Activated T-helper 2 cell treated with anti-CD3 and anti-CD28 coated beads, Interferon-gamma antibody, Interleukin-2, Interleukin-4, amounts not matched to agents 10 μg/mL and 5 μg/mL and 100 μg/mL, durations not matched to agents 14 hours and 24 hours and 36 hours (primary cell): ENCODE measurements at regions not wholly inside any gene's neighbourhood (a gene's known extent, or its start where the extent isn't known, plus 50 kb on each side); places are given as distances from the start of the nearest gene placed in this dataset.

Source experiments
- DNase-seq: peaks from one replicate; pipeline ENCODE4 v3.0.0; 2021; ENCODE audit warnings: low spot score
- H3K27ac Mint-ChIP-seq: one replicate; pipeline ENCODE4 v1.8.0; 2021; ENCODE audit warnings: mixed read lengths
- H3K27me3 Mint-ChIP-seq: one replicate; pipeline ENCODE4 v1.8.0; 2021; ENCODE audit warnings: low read depth, mixed read lengths
- H3K36me3 Mint-ChIP-seq: one replicate; pipeline ENCODE4 v1.8.0; 2021; ENCODE audit warnings: low read depth, mixed read lengths
- H3K4me1 Mint-ChIP-seq: one replicate; pipeline ENCODE4 v1.8.0; 2021; ENCODE audit warnings: low read depth, mixed read lengths
- H3K4me3 Mint-ChIP-seq: one replicate; pipeline ENCODE4 v1.8.0; 2021; ENCODE audit warnings: low read depth, mild to moderate bottlenecking, moderate library complexity, mixed read lengths
- H3K9me3 Mint-ChIP-seq: one replicate; pipeline ENCODE4 v1.8.0; 2021; ENCODE audit warnings: mixed read lengths
- intact Hi-C: fragments of 100-400 bp; cut with micrococcal nuclease; formaldehyde crosslinking; loops from one replicate; pipeline ENCODE4 v1.15.1; 2023

DNA sequence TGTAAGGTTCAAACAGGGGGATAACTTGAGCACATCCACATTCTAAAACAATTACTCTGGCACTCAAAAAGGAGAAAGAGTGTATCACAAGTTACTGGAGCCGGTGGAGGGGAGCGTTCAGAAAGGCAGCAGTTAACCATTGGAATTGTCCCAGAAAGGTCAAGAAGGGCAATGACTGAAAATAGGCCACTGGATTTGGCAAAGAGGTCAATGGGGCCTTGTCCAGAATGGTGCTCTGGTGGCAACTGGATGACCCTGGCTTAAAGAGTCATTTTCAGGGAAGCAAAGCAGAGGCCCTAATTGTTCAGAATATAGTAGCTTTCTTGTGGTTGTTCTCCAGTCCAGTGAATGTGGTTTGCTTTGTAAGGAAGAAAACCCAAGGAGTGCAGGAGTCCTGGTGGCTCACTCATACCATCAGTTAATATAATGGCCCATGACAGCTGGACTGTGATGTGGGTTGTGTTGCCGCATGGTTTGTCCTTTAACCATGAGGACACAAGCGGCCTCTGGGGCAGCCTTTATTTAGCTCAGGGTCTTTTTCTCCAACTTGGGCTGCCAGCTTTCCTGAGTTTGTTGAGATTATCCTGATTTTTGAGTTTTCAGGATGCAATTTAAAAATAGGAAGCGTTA lies 142.8 kb upstream of the PELI2 start:
- intact Hi-C loops: no loop called here

DNA sequence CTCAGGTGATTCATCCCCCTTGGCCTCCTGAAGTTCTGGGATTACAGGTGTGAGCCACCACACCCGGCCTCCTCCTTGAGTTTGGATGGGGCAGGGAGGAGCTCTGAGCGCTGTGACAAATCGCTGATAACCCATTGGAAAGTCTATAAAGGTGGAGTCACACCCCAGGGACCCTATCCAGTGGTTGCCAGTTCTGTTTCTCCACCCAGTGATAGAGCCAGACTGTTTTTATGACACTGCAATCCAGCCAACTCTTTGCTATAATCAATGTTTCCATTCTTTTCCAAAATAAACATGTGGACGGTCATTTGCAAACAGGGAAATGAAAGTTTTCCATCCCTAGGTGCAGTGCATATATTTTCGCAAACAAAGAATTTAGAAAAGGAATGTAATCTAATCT lies 142.0 kb upstream of the PELI2 start:
- no peak overlapping the region for H3K27ac Mint-ChIP-seq
- no peak overlapping the region for H3K4me3 Mint-ChIP-seq
- no peaks in the 10 kb centered on the region for H3K4me1 Mint-ChIP-seq
- DNase-seq: no peak
- H3K27me3 Mint-ChIP-seq: no peaks in the 10 kb centered on the region
- intact Hi-C loops: no loop called here
- no peaks in the 10 kb centered on the region for H3K9me3 Mint-ChIP-seq
- H3K36me3 Mint-ChIP-seq: no peaks in the 10 kb centered on the region

More for the DNA sequence above, 142.8 kb upstream of the PELI2 start:
- Mint-ChIP-seq H3K27ac (no peak overlapping the region), H3K9me3 (no peaks in the 10 kb centered on the region), H3K4me3 (no peak overlapping the region), H3K27me3 (no peaks in the 10 kb centered on the region), H3K36me3 (no peaks in the 10 kb centered on the region), H3K4me1 (no peaks in the 10 kb centered on the region)
- no peak for DNase-seq

DNA sequence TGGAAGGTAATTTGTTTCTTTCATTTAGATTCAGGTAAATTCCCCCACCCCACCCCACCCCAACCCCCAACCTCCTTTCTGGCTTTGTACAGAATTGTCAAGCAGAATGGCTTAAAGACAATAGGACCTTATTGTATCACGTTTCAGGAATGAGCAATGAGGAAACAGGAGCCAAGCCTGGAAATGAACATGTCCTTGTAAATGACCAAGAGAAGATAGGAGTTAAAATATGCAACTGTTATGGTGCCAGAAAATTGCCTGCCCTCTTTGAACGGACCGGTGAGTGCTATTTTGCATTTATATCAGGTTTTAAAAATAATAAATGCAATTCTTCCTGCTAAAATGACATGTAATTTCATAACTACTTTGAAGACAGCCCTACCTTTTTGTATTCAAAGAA lies 141.6 kb upstream of the PELI2 start:
- no peaks in the 10 kb centered on the region for H3K27me3 Mint-ChIP-seq
- H3K36me3 Mint-ChIP-seq: no peaks in the 10 kb centered on the region
- H3K4me3 Mint-ChIP-seq: no peak overlapping the region
- no peak overlapping the region for H3K27ac Mint-ChIP-seq
- no peaks in the 10 kb centered on the region for H3K9me3 Mint-ChIP-seq
- no peaks in the 10 kb centered on the region for H3K4me1 Mint-ChIP-seq
- no peak for DNase-seq
- intact Hi-C loops: no loop called here

DNA sequence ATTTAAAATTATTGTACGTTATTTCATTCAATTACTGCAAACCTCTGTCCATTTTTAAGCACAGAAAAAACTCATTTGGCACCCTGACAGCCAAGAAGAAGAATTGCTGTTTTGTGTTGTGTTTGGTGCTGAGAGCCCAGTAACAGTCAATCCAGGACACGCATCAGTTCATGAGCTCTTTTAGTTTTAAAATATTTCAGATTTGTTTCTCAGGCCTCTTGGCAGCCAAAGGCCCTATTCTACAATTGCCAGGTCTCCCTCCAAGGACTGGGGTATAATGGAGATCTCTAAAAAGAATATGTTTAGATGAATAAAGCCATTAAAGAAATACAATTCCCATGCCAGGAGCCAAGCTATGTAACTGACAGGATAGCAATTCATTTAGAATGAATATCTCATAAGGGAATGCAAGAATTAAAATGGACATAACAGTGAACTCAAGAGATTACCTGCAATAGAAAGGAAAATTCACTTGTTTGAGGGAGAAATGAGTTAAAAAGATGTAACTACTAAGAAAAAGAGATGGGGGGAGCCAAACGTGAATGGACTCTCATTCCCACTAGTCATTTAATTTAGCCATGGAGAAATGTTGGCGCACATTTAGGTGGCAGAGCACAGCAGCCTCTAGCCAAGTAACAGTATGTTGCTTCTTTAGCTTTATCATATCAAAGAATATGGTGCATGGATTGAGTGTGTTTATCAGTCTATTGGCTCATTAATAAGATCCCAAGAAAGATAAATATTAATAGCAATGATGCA lies 140.6 kb upstream of the PELI2 start:
- no peaks in the 10 kb centered on the region for H3K4me1 Mint-ChIP-seq
- DNase-seq: no peak
- H3K9me3 Mint-ChIP-seq: no peaks in the 10 kb centered on the region
- H3K27me3 Mint-ChIP-seq: no peaks in the 10 kb centered on the region
- no peaks in the 10 kb centered on the region for H3K36me3 Mint-ChIP-seq
- intact Hi-C loops: no loop called here
- H3K4me3 Mint-ChIP-seq: no peak overlapping the region
- no peak overlapping the region for H3K27ac Mint-ChIP-seq

DNA sequence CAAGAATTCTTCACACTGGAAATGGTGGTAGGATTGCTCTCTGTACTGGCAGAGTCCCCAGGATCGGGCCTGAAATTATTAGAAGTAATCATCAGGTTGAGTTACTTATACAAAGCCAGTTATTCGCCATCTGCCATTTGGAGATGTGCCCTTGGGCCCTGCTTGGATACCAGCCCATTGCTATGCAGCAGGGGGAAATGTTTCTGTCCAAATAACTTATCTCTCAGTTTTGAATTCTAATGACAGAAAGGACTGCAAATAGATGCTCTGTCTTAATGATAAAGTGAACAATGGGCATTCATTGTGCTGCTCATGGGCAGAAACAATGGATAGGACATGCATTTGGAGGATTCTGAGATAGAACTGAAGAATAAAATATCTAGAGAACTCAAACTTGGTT lies 139.1 kb upstream of the PELI2 start:
- intact Hi-C loops: no loop called here
- peaks cover 3% of the 10 kb centered on the region for H3K27me3 Mint-ChIP-seq
- no peak overlapping the region for H3K4me3 Mint-ChIP-seq
- no peak for DNase-seq
- H3K36me3 Mint-ChIP-seq: no peaks in the 10 kb centered on the region
- H3K9me3 Mint-ChIP-seq: no peaks in the 10 kb centered on the region
- no peaks in the 10 kb centered on the region for H3K4me1 Mint-ChIP-seq
- no peak overlapping the region for H3K27ac Mint-ChIP-seq

DNA sequence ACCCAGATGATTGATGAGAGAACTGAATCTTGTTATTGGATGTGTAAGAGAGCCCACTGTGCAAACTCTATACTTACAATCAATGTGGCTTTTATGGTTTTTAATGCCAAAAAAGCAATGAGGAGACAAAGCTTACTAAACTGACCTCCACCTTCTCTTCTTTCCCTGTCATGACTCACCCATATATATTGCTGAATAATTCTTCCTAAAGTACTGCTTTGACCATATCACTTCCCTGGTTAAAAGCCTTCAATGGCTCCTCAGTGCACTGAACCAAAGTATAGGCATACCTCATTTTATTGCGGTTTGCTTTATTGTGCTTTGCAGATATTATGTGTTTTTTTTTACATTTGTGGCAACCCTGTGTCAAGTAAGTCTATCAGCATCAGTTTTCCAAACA lies 138.4 kb upstream of the PELI2 start:
- intact Hi-C loops: no loop called here
- no peaks in the 10 kb centered on the region for H3K9me3 Mint-ChIP-seq
- H3K27me3 Mint-ChIP-seq: peaks cover 3% of the 10 kb centered on the region
- DNase-seq: no peak
- no peak overlapping the region for H3K4me3 Mint-ChIP-seq
- no peaks in the 10 kb centered on the region for H3K36me3 Mint-ChIP-seq
- no peaks in the 10 kb centered on the region for H3K4me1 Mint-ChIP-seq
- no peak overlapping the region for H3K27ac Mint-ChIP-seq

DNA sequence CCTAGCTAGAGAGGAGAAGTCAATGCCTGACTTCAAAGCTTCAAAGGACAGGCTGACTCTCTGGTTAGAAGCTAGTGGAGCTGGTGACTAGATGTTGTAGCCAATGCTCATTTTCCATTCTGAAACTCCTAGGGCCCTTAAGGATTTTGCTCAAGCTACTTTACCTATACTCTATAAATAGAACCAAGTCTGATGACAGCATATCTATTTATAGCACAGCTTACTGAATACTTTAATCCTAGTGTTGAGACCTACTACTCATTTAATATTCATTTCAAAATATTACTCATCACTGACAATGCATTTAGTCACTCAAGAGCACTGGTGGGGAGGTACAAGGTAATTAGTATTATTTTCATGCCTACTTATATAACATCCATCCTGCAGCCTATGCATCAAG lies 137.2 kb upstream of the PELI2 start:
- Mint-ChIP-seq H3K27me3 (peaks cover 3% of the 10 kb centered on the region), H3K27ac (no peak overlapping the region), H3K4me1 (no peaks in the 10 kb centered on the region), H3K36me3 (no peaks in the 10 kb centered on the region), H3K4me3 (no peak overlapping the region), H3K9me3 (no peaks in the 10 kb centered on the region)
- intact Hi-C loops: no loop called here
- no peak for DNase-seq

DNA sequence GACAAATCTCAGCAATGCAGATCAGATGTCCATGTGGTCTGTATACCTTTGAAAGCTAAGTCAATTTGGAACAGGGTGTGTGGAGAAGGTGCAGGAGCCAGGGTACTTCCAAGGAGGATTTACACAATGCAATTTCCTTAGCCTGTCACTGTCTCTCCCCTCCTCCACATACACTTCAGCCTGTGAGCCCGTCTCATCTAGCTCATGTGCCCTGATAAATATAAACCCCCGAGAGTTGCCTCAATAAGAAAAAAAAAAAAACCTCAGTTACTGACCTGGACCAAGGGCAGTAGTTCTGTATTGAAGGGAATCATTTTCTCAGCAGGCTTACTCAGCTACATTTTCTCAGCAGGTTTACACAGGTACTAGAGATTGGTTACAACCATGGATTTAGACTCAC lies 132.1 kb upstream of the PELI2 start:
- intact Hi-C loops: no loop called here
- Mint-ChIP-seq H3K36me3 (no peaks in the 10 kb centered on the region), H3K27ac (no peak overlapping the region), H3K9me3 (no peaks in the 10 kb centered on the region), H3K4me3 (no peak overlapping the region), H3K27me3 (peaks cover 6% of the 10 kb centered on the region), H3K4me1 (no peaks in the 10 kb centered on the region)
- DNase-seq: no peak

DNA sequence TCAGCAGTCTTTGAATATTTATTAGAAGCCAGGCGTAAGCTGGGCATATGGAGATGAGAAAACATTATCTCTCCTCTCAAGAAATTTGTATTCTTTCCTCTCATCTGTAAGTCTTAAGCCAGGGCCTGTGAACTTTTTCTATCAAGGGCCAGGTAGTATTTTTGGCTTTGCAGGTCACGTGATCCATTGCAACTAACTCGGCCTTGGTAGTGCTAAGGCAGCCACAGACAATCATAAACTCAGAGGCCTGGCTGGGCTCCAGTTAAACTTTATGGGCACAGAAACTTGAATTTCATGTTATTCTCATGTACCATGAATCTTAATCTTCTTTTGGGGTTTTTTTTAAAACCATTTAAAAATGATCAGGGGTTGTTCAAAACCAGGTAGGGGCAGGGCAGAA lies 117.4 kb upstream of the PELI2 start:
- peaks cover 11% of the 10 kb centered on the region for H3K9me3 Mint-ChIP-seq
- no peak for DNase-seq
- H3K4me3 Mint-ChIP-seq: no peak overlapping the region
- H3K4me1 Mint-ChIP-seq: peaks cover 27% of the 10 kb centered on the region
- no peak overlapping the region for H3K27ac Mint-ChIP-seq
- peaks cover 48% of the 10 kb centered on the region for H3K27me3 Mint-ChIP-seq
- intact Hi-C loops: loop anchor here (5.0 to 10.0 kb wide), 5 partner anchors 114 to 554 kb away; partner anchors contain the start of gene PELI2
- no peaks in the 10 kb centered on the region for H3K36me3 Mint-ChIP-seq

DNA sequence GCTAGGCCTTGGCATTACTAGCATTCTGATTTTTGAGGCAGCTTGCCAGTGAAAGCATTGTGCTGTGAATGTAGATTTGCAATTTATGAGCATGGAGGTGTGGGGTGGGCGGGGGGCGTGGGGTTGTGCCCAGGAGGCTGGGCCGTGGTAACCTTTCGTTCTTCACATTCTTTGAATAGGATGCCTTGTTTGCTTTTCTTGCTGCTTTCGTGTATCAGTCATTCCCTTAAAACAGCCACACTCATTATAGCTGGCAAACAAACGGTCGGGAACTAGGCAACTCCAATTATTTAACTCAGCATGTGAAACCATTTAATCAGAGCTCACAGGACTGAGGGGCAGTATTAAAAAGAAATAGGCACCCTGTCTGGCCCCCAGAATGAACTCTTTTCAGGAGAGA lies 115.9 kb upstream of the PELI2 start:
- Mint-ChIP-seq H3K9me3 (peaks cover 11% of the 10 kb centered on the region), H3K36me3 (no peaks in the 10 kb centered on the region), H3K27me3 (peaks cover 42% of the 10 kb centered on the region), H3K27ac (no peak overlapping the region), H3K4me1 (peaks cover 27% of the 10 kb centered on the region), H3K4me3 (no peak overlapping the region)
- intact Hi-C loops: loop anchor here (5.0 to 10.0 kb wide), 5 partner anchors 112 to 555 kb away; partner anchors contain the start of gene PELI2
- no peak for DNase-seq

DNA sequence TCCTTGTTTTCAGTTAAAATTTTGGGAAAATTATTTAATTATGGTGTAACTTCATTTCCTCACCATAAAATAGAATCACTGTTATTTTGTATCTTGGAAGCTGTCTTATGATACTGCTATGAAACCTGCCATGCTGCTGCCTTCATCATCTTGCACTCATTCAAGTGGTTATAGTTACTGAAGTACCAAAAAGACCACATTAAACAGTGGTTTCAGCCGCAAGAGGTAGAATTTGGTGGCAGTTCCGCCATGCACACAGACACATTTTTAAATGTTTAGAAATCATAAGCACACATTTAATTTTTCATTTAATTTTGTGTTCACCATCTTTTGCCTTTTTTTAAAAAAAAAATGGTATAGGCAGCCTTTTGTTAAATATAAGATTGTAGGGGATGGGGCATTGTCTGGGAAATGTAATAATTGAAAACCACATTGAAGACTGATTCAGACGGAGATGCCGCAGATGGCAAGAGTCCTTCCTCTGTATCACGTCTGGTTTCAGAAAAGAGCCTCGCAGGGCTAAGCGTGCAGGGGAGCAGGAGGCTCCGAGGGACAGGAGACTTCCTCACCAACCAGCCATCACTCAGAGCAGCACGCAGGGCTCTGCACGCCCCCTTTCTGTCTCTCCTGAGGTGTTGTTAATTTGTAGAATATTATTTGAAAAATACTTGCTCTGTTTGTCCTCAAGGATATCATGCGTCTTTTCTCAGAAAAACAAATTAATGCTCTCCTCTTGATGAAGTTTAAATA lies 115.2 kb upstream of the PELI2 start:
- Mint-ChIP-seq H3K4me3 (no peak overlapping the region), H3K27me3 (peaks cover 39% of the 10 kb centered on the region), H3K27ac (peak overlapping the region; percentile 38), H3K4me1 (peaks cover 27% of the 10 kb centered on the region), H3K9me3 (peaks cover 16% of the 10 kb centered on the region), H3K36me3 (no peaks in the 10 kb centered on the region)
- intact Hi-C loops: loop anchor here (5.0 to 10.0 kb wide), 5 partner anchors 112 to 556 kb away; partner anchors contain the start of gene PELI2
- peak; percentile 35 for DNase-seq

DNA sequence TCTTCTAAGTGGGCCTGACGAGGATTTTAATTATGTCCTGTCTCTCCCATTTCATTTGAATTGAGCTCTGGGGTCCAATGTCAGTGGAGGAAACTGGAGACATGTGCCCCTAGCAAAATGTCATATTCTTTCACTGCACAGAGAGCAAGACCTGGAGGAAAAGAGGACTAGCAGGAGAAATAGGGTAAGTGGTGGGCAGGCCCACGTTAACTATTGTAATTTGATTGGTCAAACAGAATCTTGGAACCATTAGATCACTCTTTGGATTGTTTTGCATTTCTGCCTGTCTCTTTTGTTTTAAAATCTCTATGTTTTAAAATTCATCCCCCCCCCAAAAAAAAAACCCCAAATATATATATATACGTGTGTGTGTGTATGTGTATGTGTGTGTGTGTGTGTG lies 113.9 kb upstream of the PELI2 start:
- no peak for DNase-seq
- Mint-ChIP-seq H3K4me3 (no peak overlapping the region), H3K4me1 (peaks cover 27% of the 10 kb centered on the region), H3K27me3 (peaks cover 31% of the 10 kb centered on the region), H3K9me3 (peaks cover 12% of the 10 kb centered on the region), H3K27ac (no peak overlapping the region), H3K36me3 (no peaks in the 10 kb centered on the region)
- intact Hi-C loops: loop anchor here (5.0 to 10.0 kb wide), 5 partner anchors 110 to 557 kb away; partner anchors contain the start of gene PELI2

DNA sequence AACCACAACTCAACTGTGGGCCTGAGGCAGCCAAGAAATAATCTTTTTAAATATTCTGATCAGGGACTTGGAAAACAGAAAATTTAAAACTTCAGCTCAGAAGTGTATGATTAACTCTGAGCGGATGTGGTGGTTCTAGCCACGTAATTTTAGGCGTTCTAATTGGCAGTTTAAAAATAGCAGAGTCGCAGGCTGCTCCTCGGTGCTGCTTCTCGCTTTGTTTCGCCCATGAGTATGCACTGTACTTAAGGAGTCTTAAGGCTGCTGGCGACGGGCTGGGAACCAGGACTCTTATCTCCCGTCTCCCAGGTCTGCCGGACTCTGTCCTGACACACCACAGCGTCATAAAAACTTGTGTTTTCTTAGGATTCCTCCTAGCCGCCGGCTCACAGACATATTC lies 113.4 kb upstream of the PELI2 start:
- Mint-ChIP-seq H3K36me3 (no peaks in the 10 kb centered on the region), H3K27me3 (peaks cover 33% of the 10 kb centered on the region), H3K9me3 (peaks cover 12% of the 10 kb centered on the region), H3K27ac (peak overlapping the region; percentile 52), H3K4me1 (peaks cover 27% of the 10 kb centered on the region), H3K4me3 (peak overlapping the region; percentile 28)
- peak; percentile 20 for DNase-seq
- intact Hi-C loops: loop anchor here (5.0 to 10.0 kb wide), 5 partner anchors 110 to 557 kb away; partner anchors contain the start of gene PELI2
